HG02610 (cell line): ENCODE measurements at regions not wholly inside any gene's neighbourhood (a gene's known extent, or its start where the extent isn't known, plus 50 kb on each side); places are given as distances from the start of the nearest gene placed in this dataset.

Experiments
- ATAC-seq: cut with Tn5 transposase; IDR thresholded peaks from one replicate; pipeline ENCODE4 v1.9.1; 2021; ENCODE audit warnings: mild to moderate bottlenecking, moderate library complexity; ENCODE audit not compliant: unreplicated experiment

GRCh38 chr2:226017537-226017936, 618.0 kb downstream of the NYAP2 start:
- no peak for ATAC-seq

GRCh38 chr2:226017107-226017506, 617.6 kb downstream of the NYAP2 start:
- ATAC-seq: no peak

- no peak for ATAC-seq
Observed at GRCh38 chr2:226011716-226012450, 612.4 kb downstream of the NYAP2 start.

- ATAC-seq: no peak
Observed at GRCh38 chr2:226002438-226002837, 602.9 kb downstream of the NYAP2 start.

GRCh38 chr2:226001716-226002115, 602.2 kb downstream of the NYAP2 start:
- no peak for ATAC-seq

GRCh38 chr2:225999692-226000091, 600.2 kb downstream of the NYAP2 start:
- no peak for ATAC-seq

GRCh38 chr2:225998653-225999052, 599.1 kb downstream of the NYAP2 start:
- no peak for ATAC-seq

- no peak for ATAC-seq
Observed at GRCh38 chr2:225998116-225998515, 598.6 kb downstream of the NYAP2 start.

GRCh38 chr2:225996462-225996828, 596.9 kb downstream of the NYAP2 start:
- no peak for ATAC-seq

GRCh38 chr2:225995796-225996461, 596.4 kb downstream of the NYAP2 start:
- no peak for ATAC-seq

- ATAC-seq: no peak
Observed at GRCh38 chr2:225994748-225995405, 595.4 kb downstream of the NYAP2 start.

- no peak for ATAC-seq
Observed at GRCh38 chr2:225993430-225993829, 593.9 kb downstream of the NYAP2 start.

GRCh38 chr2:225989809-225990208, 590.3 kb downstream of the NYAP2 start:
- no peak for ATAC-seq

- no peak for ATAC-seq
Observed at GRCh38 chr2:225980372-225980771, 580.9 kb downstream of the NYAP2 start.

GRCh38 chr2:225971433-225971832, 571.9 kb downstream of the NYAP2 start:
- ATAC-seq: no peak

- ATAC-seq: no peak
Observed at GRCh38 chr2:225948903-225949302, 549.4 kb downstream of the NYAP2 start.

- no peak for ATAC-seq
Observed at GRCh38 chr2:225938991-225939390, 539.5 kb downstream of the NYAP2 start.

- ATAC-seq: no peak
Observed at GRCh38 chr2:225937625-225938187, 538.2 kb downstream of the NYAP2 start.

- no peak for ATAC-seq
Observed at GRCh38 chr2:225932811-225933413, 533.4 kb downstream of the NYAP2 start.

GRCh38 chr2:225930687-225931086, 531.2 kb downstream of the NYAP2 start:
- ATAC-seq: no peak

GRCh38 chr2:225920621-225921220, 521.2 kb downstream of the NYAP2 start:
- ATAC-seq: no peak
